BE2C (cell line): ENCODE measurements at regions not wholly inside any gene's neighbourhood (a gene's known extent, or its start where the extent isn't known, plus 50 kb on each side); places are given as distances from the start of the nearest gene placed in this dataset.

Experiments used
- DNase-seq: peaks from one replicate; pipeline ENCODE4 v3.0.0-alpha.2; 2020
- H3K27me3 ChIP-seq: fragments of 250-450 bp; sonication (Bioruptor Pico); 2 replicates; pipeline ENCODE4 v1.5.1; 2020; ENCODE audit warnings: mild to moderate bottlenecking
- H3K36me3 ChIP-seq: fragments of 250-450 bp; sonication (Bioruptor Pico); 2 replicates; pipeline ENCODE4 v1.5.1; 2020; ENCODE audit warnings: mild to moderate bottlenecking
- H3K4me1 ChIP-seq: fragments of 250-450 bp; sonication (Bioruptor Pico); 2 replicates; pipeline ENCODE4 v1.5.1; 2020
- H3K4me3 ChIP-seq: 2 replicates; pipeline ENCODE4 v1.5.1; 2011; ENCODE audit warnings: low read depth, low read length
- H3K9me3 ChIP-seq: fragments of 250-450 bp; sonication (Bioruptor Pico); 2 replicates; pipeline ENCODE4 v1.5.1; 2020
- CTCF ChIP-seq: IDR thresholded peaks from 2 replicates; pipeline ENCODE4 v1.5.1; 2012; ENCODE audit warnings: mild to moderate bottlenecking, low read depth, low read length

GRCh38 chr9:88889386-88889785 lies 101.9 kb upstream of the S1PR3 start:
- no peak for TF ChIP-seq CTCF
- Histone ChIP-seq H3K9me3 (no peaks in the 10 kb centered on the region), H3K4me3 (no peak overlapping the region), H3K27me3 (no peaks in the 10 kb centered on the region), H3K36me3 (no peaks in the 10 kb centered on the region), H3K4me1 (no peaks in the 10 kb centered on the region)
- DNase-seq = no peak

GRCh38 chr9:88890546-88890945 lies 100.7 kb upstream of the S1PR3 start:
- Histone ChIP-seq H3K27me3 (no peaks in the 10 kb centered on the region), H3K9me3 (no peaks in the 10 kb centered on the region), H3K4me3 (no peak overlapping the region), H3K4me1 (no peaks in the 10 kb centered on the region), H3K36me3 (no peaks in the 10 kb centered on the region)
- no peak for DNase-seq
- no peak for TF ChIP-seq CTCF

GRCh38 chr9:88891040-88891439 lies 100.2 kb upstream of the S1PR3 start:
- Histone ChIP-seq H3K36me3 (no peaks in the 10 kb centered on the region), H3K4me1 (no peaks in the 10 kb centered on the region), H3K4me3 (no peak overlapping the region), H3K9me3 (no peaks in the 10 kb centered on the region), H3K27me3 (no peaks in the 10 kb centered on the region)
- no peak for TF ChIP-seq CTCF
- no peak for DNase-seq

- Histone ChIP-seq H3K9me3 (no peaks in the 10 kb centered on the region), H3K4me1 (no peaks in the 10 kb centered on the region), H3K36me3 (no peaks in the 10 kb centered on the region), H3K4me3 (no peak overlapping the region), H3K27me3 (no peaks in the 10 kb centered on the region)
- DNase-seq = no peak
- TF ChIP-seq CTCF = no peak
These were observed 98.5 kb upstream of the S1PR3 start for GRCh38 chr9:88892724-88893123.

GRCh38 chr9:88897081-88897480 lies 94.2 kb upstream of the S1PR3 start:
- no peaks in the 10 kb centered on the region for H3K27me3 ChIP-seq
- H3K4me1 ChIP-seq = no peaks in the 10 kb centered on the region
- H3K9me3 ChIP-seq = no peaks in the 10 kb centered on the region
- H3K36me3 ChIP-seq = no peaks in the 10 kb centered on the region
- no peak overlapping the region for H3K4me3 ChIP-seq
- DNase-seq = no peak
- no peak for TF ChIP-seq CTCF

GRCh38 chr9:88898039-88898720 lies 93.1 kb upstream of the S1PR3 start:
- Histone ChIP-seq H3K27me3 (no peaks in the 10 kb centered on the region), H3K36me3 (no peaks in the 10 kb centered on the region), H3K4me1 (no peaks in the 10 kb centered on the region), H3K4me3 (no peak overlapping the region), H3K9me3 (no peaks in the 10 kb centered on the region)
- no peak for DNase-seq
- TF ChIP-seq CTCF = no peak
